ENCODE measurements at regions not wholly inside any gene's neighbourhood (a gene's known extent, or its start where the extent isn't known, plus 50 kb on each side); places are given as distances from the start of the nearest gene placed in this dataset.

- TF ChIP-seq HNF4G (IDR thresholded peaks at IDR 0.05) (no peak), YY1 (IDR thresholded peaks at IDR 0.05) (no peak), CTCF (IDR thresholded peaks at IDR 0.05; ENCODE audit: low read depth, low read length, missing input control) (no peak), ZBTB33 (IDR thresholded peaks at IDR 0.05) (no peak), FOXA1 (IDR thresholded peaks at IDR 0.05) (no peak), TAF1 (conservative IDR thresholded peaks at IDR 0.05) (no peak), REST (IDR thresholded peaks at IDR 0.05) (no peak)
Observed at GRCh38 chr7:67564959-67565358, 568.3 kb downstream of the TYW1 start.
